T-cell (primary cell): ENCODE measurements at regions not wholly inside any gene's neighbourhood (a gene's known extent, or its start where the extent isn't known, plus 50 kb on each side); places are given as distances from the start of the nearest gene placed in this dataset.

ENCODE experiments used
- ATAC-seq, 4 experiments: fragments of 200-7000 bp in 3 of 4; fragments of 150-1000 bp in 1 of 4; cut with Tn5 transposase; replicated peaks in 1 of 4; 1 replicate in 3 of 4; 2 replicates in 1 of 4; pipeline ENCODE4 v1.10.0; 2021; ENCODE audit warnings: moderate library complexity in 3 of 4, mild to moderate bottlenecking in 2 of 4, moderate number of reproducible peaks in 1 of 4
- CTCF ChIA-PET, 2 donors: fragments of 300-600 bp; sonication (Branson Sonifier 250); formaldehyde crosslinking; loops; one replicate each; lab custom pipeline; 2022; ENCODE audit warnings: antibody characterized with exemption in 2 of 2; lab: Charles Lee
- POLR2A ChIA-PET, 2 donors: fragments of 300-600 bp; sonication (Branson Sonifier 250); formaldehyde crosslinking; loops; one replicate each; lab custom pipeline; 2022; ENCODE audit warnings: antibody characterized with exemption in 2 of 2; lab: Charles Lee
- DNase-seq, 35 experiments: peaks; one replicate each; pipeline versions ENCODE4 v3.0.0 to v3.0.0-alpha.2; 2013 to 2023
- H3K27ac ChIP-seq: one replicate; pipeline ENCODE4 v1.5.1; 2013; ENCODE audit warnings: low read length
- H3K27me3 ChIP-seq, 2 experiments: replicated peaks in 1 of 2; 1 replicate in 1 of 2; 2 replicates in 1 of 2; pipeline versions ENCODE4 v1.6.1 to v1.7.0; 2013; ENCODE audit warnings: low read length in 1 of 2, mixed read lengths in 1 of 2; ENCODE audit not compliant: control insufficient read depth in 2 of 2, insufficient read depth in 2 of 2; ENCODE audit errors: extremely low read depth in 1 of 2
- H3K36me3 ChIP-seq, 2 donors: 1 replicate in 1 of 2; 2 replicates in 1 of 2; pipeline versions ENCODE4 v1.6.1 to v1.7.0; 2013; ENCODE audit warnings: low read length in 1 of 2; ENCODE audit not compliant: control insufficient read depth in 2 of 2, insufficient read depth in 1 of 2; ENCODE audit errors: extremely low read depth in 1 of 2
- H3K4me1 ChIP-seq, 2 experiments: 1 replicate in 1 of 2; 2 replicates in 1 of 2; pipeline versions ENCODE4 v1.6.1 to v1.7.0; 2013; ENCODE audit warnings: low read length in 2 of 2, mixed read lengths in 1 of 2; ENCODE audit not compliant: insufficient read depth in 2 of 2, control insufficient read depth in 1 of 2; ENCODE audit errors: extremely low read depth in 1 of 2
- H3K4me3 ChIP-seq, 2 donors: 1 replicate in 1 of 2; 2 replicates in 1 of 2; pipeline versions ENCODE4 v1.5.1 to v1.7.0; 2013; ENCODE audit warnings: mild to moderate bottlenecking in 2 of 2, low read length in 1 of 2, moderate library complexity in 1 of 2; ENCODE audit not compliant: control insufficient read depth in 1 of 2; ENCODE audit errors: extremely low read depth in 1 of 2
- H3K9me3 ChIP-seq: 2 replicates; pipeline ENCODE4 v1.7.0; 2013
- H3K27ac Mint-ChIP-seq, 2 donors: one replicate each; pipeline ENCODE4 v1.8.0; 2020 to 2021; ENCODE audit warnings: mild to moderate bottlenecking in 2 of 2, mixed read lengths in 2 of 2
- H3K27me3 Mint-ChIP-seq, 2 donors: one replicate each; pipeline ENCODE4 v1.8.0; 2021 to 2022; ENCODE audit warnings: mixed read lengths in 2 of 2
- H3K36me3 Mint-ChIP-seq: one replicate; pipeline ENCODE4 v1.8.0; 2021; ENCODE audit warnings: mixed read lengths
- H3K4me1 Mint-ChIP-seq, 3 donors: one replicate each; pipeline ENCODE4 v1.8.0; 2020 to 2022; ENCODE audit warnings: mixed read lengths in 3 of 3, mild to moderate bottlenecking in 1 of 3
- H3K4me3 Mint-ChIP-seq, 3 donors: one replicate each; pipeline ENCODE4 v1.8.0; 2020 to 2022; ENCODE audit warnings: mild to moderate bottlenecking in 3 of 3, mixed read lengths in 3 of 3, moderate library complexity in 3 of 3
- H3K9me3 Mint-ChIP-seq, 3 donors: one replicate each; pipeline ENCODE4 v1.8.0; 2020 to 2022; ENCODE audit warnings: mixed read lengths in 3 of 3
- WGBS: methylation state at CpG from one replicate; pipeline ENCODE4 v1.1.5; 2013; ENCODE audit warnings: missing lambda C conversion rate; ENCODE audit not compliant: insufficient coverage; 5-methylcytosine and 5-hydroxymethylcytosine counted together

DNA sequence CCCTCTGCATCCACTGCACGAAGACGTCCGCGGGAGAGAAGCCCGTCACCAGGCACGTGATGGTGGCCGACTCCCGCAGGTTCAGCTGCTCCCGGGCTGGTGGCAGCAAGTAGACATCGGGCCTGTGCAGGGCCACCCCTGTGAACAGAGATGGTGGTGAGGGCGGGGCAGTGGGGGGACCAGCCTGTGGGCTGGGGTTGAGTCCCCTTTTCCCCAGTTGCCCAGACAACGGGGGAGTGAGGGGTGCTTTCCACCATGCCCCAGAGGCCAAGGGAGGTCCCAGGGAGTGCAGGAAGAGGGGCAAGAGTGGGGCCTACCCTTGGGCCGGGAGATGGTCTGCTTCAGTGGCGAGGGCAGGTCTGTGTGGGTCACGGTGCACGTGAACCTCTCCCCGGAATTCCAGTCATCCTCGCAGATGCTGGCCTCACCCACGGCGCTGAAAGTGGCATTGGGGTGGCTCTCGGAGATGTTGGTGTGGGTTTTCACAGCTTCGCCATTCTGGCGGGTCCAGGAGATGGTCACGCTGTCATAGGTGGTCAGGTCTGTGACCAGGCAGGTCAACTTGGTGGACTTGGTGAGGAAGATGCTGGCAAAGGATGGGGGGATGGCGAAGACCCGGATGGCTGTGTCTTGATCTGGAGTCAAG, 328.3 kb downstream of the TMEM121 start:
- peak overlapping the region; percentile 48 to 53 for H3K27ac Mint-ChIP-seq
- peak in 2 of 35 experiments; percentile 2 to 19 for DNase-seq
- ATAC-seq, result no peak
- H3K4me1 ChIP-seq, result peaks cover 0 to 55% of the 10 kb centered on the region in 2 experiments
- no peaks in the 10 kb centered on the region for H3K36me3 ChIP-seq
- peaks cover 0 to 28% (median 15%) of the 10 kb centered on the region in 3 donors for H3K4me1 Mint-ChIP-seq
- no peak overlapping the region for H3K27ac ChIP-seq
- WGBS, result 95% methylated on average over 24 of the region's 26 CpGs
- CTCF ChIA-PET, result no interaction called here
- no peak overlapping the region for H3K4me3 ChIP-seq
- H3K27me3 ChIP-seq, result peaks cover 0 to 43% of the 10 kb centered on the region in 2 experiments
- POLR2A ChIA-PET, result no interaction called here
- H3K4me3 Mint-ChIP-seq, result peak overlapping the region in 1 of 3 donors; percentile 6
- H3K36me3 Mint-ChIP-seq, result no peaks in the 10 kb centered on the region
- H3K9me3 ChIP-seq, result no peaks in the 10 kb centered on the region
- peaks cover 0 to 7% of the 10 kb centered on the region in 2 donors for H3K27me3 Mint-ChIP-seq
- no peaks in the 10 kb centered on the region for H3K9me3 Mint-ChIP-seq

DNA sequence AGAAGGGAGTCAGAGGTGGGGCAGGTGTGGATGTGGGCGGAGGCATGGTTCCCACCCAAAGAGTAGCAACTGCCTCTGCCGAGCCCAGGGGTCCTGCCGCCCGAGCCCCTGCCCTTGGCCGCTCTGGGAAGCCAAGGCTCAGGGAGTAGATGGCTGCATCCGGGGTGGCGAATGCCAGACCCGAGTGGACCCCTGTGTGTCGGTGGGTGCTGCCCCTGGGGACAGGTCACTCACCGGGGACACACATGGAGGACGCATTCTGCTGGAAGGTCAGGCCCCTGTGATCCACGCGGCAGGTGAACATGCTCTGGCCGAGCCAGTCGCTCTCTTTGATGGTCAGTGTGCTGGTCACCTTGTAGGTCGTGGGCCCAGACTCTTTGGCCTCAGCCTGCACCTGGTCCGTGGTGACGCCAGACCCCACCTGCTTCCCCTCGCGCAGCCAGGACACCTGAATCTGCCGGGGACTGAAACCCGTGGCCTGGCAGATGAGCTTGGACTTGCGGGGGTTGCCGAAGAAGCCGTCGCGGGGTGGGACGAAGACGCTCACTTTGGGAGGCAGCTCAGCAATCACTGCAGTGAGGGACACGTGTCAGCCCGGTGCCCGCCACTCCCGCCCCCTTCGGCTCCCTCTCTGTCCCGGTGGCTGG, 329.0 kb downstream of the TMEM121 start:
- CTCF ChIA-PET, result no interaction called here
- ATAC-seq, result no peak
- Mint-ChIP-seq H3K36me3 (no peaks in the 10 kb centered on the region), H3K27ac (peak overlapping the region; percentile 53 to 73), H3K4me1 (peaks cover 0 to 30% (median 18%) of the 10 kb centered on the region in 3 donors), H3K27me3 (peaks cover under 1 to 9% of the 10 kb centered on the region in 2 donors), H3K9me3 (no peaks in the 10 kb centered on the region), H3K4me3 (peak overlapping the region in 1 of 3 donors; percentile 6)
- Histone ChIP-seq H3K27me3 (peaks cover 0 to 45% of the 10 kb centered on the region in 2 experiments), H3K4me1 (peaks cover 0 to 61% of the 10 kb centered on the region in 2 experiments), H3K27ac (no peak overlapping the region), H3K36me3 (no peaks in the 10 kb centered on the region), H3K4me3 (no peak overlapping the region), H3K9me3 (no peaks in the 10 kb centered on the region)
- POLR2A ChIA-PET, result no interaction called here
- DNase-seq, result peak in 3 of 35 experiments; percentile 4 to 12 (median 11)
- 91% methylated on average over 35 of the region's 35 CpGs for WGBS

DNA sequence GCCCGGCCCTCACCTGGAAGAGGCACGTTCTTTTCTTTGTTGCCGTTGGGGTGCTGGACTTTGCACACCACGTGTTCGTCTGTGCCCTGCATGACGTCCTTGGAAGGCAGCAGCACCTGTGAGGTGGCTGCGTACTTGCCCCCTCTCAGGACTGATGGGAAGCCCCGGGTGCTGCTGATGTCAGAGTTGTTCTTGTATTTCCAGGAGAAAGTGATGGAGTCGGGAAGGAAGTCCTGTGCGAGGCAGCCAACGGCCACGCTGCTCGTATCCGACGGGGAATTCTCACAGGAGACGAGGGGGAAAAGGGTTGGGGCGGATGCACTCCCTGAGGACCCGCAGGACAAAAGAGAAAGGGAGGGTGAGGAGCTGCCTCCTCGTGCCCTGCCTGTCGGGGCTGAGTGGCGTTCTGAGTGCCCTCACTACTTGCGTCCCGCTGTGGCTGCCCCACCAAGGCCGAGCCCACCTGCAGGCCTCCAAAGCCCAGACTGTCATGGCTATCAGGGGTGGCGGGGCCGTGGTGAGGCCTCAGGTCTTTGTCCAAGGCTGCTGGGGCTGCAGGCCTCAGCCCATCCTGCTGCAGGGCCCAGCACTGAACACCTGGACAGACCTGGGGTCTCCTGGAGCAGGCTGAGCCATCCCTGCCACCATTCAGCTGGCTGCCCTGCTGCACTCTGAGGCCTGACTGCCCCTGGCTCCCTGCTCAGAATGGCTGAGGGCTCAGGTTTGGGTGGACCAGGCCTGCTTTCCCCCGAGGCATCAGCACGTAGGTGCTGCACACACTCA, 329.7 kb downstream of the TMEM121 start:
- Mint-ChIP-seq H3K36me3 (no peaks in the 10 kb centered on the region), H3K4me3 (peak overlapping the region in 1 of 3 donors; percentile 35), H3K4me1 (peaks cover 4 to 37% (median 26%) of the 10 kb centered on the region in 3 donors), H3K9me3 (no peaks in the 10 kb centered on the region), H3K27ac (peak overlapping the region in 1 of 2 donors; percentile 73), H3K27me3 (peaks cover 6 to 14% of the 10 kb centered on the region in 2 donors)
- peaks cover 0 to 51% of the 10 kb centered on the region in 2 experiments for H3K27me3 ChIP-seq
- ChIA-PET POLR2A (no interaction called here), CTCF (no interaction called here)
- WGBS, result 87% methylated on average over 23 of the region's 28 CpGs
- no peak for ATAC-seq
- H3K27ac ChIP-seq, result peak overlapping the region; percentile 92
- peaks cover 0 to 68% of the 10 kb centered on the region in 2 experiments for H3K4me1 ChIP-seq
- DNase-seq, result peak in 4 of 35 experiments; percentile 2 to 19 (median 7)
- no peak overlapping the region for H3K4me3 ChIP-seq
- no peaks in the 10 kb centered on the region for H3K9me3 ChIP-seq
- H3K36me3 ChIP-seq, result no peaks in the 10 kb centered on the region

DNA sequence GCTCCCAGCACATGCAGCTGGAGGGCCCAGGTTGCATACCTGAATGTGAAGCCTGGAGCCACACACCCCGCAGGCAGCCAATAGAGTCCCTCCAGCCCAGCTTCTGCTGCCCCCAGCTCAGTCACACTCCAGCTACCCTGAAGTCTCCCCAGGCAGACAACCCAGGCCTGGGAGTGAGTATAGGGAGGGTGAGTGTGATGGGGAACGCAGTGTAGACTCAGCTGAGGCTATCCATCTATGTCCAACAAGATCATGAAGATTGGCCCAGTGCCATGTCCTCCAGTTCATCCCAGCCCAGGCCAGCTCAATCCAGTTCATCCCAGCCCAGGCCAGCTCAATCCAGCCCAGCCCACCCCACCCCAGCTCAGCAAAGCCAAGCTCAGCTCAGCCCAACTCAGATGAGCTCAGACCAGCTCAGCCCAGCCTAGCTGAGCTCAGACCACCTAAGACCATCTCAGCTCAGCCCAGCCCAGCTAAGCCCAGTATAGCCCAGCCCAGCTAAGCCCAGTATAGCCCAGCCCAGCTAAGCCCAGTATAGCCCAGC, 330.4 kb downstream of the TMEM121 start:
- Mint-ChIP-seq H3K27ac (peak overlapping the region; percentile 39 to 52), H3K4me1 (peaks cover 11 to 43% (median 32%) of the 10 kb centered on the region in 3 donors), H3K4me3 (peak overlapping the region in 1 of 3 donors; percentile 35), H3K27me3 (peaks cover 6 to 15% of the 10 kb centered on the region in 2 donors), H3K9me3 (no peaks in the 10 kb centered on the region), H3K36me3 (no peaks in the 10 kb centered on the region)
- POLR2A ChIA-PET, result no interaction called here
- Histone ChIP-seq H3K27ac (peak overlapping the region; percentile 92), H3K36me3 (no peaks in the 10 kb centered on the region), H3K4me1 (peaks cover 0 to 72% of the 10 kb centered on the region in 2 experiments), H3K27me3 (peaks cover 0 to 54% of the 10 kb centered on the region in 2 experiments), H3K4me3 (no peak overlapping the region), H3K9me3 (no peaks in the 10 kb centered on the region)
- WGBS, result no CpG with 5 or more reads among the region's 2 CpGs
- CTCF ChIA-PET, result no interaction called here
- ATAC-seq (no peak), DNase-seq (peak in 2 of 35 experiments; percentile 4 to 10)

DNA sequence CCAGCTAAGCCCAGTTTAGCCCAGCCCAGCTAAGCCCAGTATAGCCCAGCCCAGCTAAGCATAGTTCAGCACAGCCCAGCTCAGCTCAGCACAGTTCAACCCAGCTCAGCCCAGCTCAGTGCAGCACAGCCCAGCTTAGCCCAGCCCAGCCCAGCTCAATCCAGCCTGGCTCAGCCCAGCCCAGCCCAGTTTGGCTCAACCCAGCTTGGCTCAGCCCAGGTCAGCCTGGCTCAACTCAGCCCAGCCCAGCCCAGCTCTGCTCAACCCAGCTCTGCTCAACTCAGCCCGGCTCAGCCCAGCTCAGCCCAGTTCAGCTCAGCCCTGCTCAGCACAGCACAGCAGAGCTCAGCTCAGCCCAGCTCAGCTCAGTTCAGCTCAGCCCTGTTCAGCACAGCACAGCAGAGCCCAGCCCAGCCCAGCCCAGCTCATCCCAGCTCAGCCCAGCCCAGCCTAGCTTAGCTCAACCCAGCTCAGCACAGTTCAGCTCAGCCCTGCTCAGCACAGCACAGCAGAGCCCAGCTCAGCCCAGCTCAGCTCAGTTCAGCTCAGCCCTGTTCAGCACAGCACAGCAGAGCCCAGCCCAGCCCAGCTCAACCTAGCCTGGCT, 330.9 kb downstream of the TMEM121 start:
- H3K27ac Mint-ChIP-seq, result peak overlapping the region in 1 of 2 donors; percentile 77
- WGBS, result 47% methylated on average over 1 of the region's 1 CpG
- peak overlapping the region in 2 of 3 donors; percentile 35 to 58 for H3K4me3 Mint-ChIP-seq
- Histone ChIP-seq H3K27ac (peak overlapping the region; percentile 92), H3K9me3 (no peaks in the 10 kb centered on the region), H3K36me3 (no peaks in the 10 kb centered on the region), H3K4me1 (peaks cover 0 to 75% of the 10 kb centered on the region in 2 experiments), H3K4me3 (peak overlapping the region in 1 of 2 donors; percentile 17), H3K27me3 (peaks cover 0 to 54% of the 10 kb centered on the region in 2 experiments)
- DNase-seq (peak in 9 of 35 experiments; percentile 2 to 34 (median 13)), ATAC-seq (peak; percentile 9 to 21 (median 18))
- ChIA-PET CTCF (interaction anchor here in 1 of 2 donors (0.5 kb wide), 1 partner anchor 1780 kb away, joined by 8 read pairs; no protein-coding TSS in a partner anchor), POLR2A (no interaction called here)
- H3K9me3 Mint-ChIP-seq, result no peaks in the 10 kb centered on the region
- H3K4me1 Mint-ChIP-seq, result peaks cover 17 to 49% (median 38%) of the 10 kb centered on the region in 3 donors
- peaks cover 6 to 15% of the 10 kb centered on the region in 2 donors for H3K27me3 Mint-ChIP-seq
- no peaks in the 10 kb centered on the region for H3K36me3 Mint-ChIP-seq
